Endothelial cell (in vitro differentiated cells): ENCODE measurements at regions not wholly inside any gene's neighbourhood (a gene's known extent, or its start where the extent isn't known, plus 50 kb on each side); places are given as distances from the start of the nearest gene placed in this dataset.

Experiments used
- DNase-seq: peaks from one replicate; pipeline ENCODE4 v3.0.0; 2021; ENCODE audit warnings: low spot score
- H3K27ac Mint-ChIP-seq: one replicate; pipeline ENCODE4 v1.8.0; 2021; ENCODE audit warnings: mixed read lengths, inconsistent platforms; ENCODE audit not compliant: unreplicated experiment
- H3K27me3 Mint-ChIP-seq: one replicate; pipeline ENCODE4 v1.8.0; 2021; ENCODE audit warnings: mild to moderate bottlenecking, moderate library complexity, mixed read lengths, inconsistent platforms; ENCODE audit not compliant: unreplicated experiment
- H3K36me3 Mint-ChIP-seq: one replicate; pipeline ENCODE4 v1.8.0; 2021; ENCODE audit warnings: mild to moderate bottlenecking, low read depth, mixed read lengths, inconsistent platforms; ENCODE audit not compliant: unreplicated experiment
- H3K4me1 Mint-ChIP-seq: one replicate; pipeline ENCODE4 v1.8.0; 2021; ENCODE audit warnings: mild to moderate bottlenecking, mixed read lengths, inconsistent platforms; ENCODE audit not compliant: unreplicated experiment
- H3K4me3 Mint-ChIP-seq: one replicate; pipeline ENCODE4 v1.8.0; 2021; ENCODE audit warnings: mild to moderate bottlenecking, mixed read lengths, inconsistent platforms; ENCODE audit not compliant: unreplicated experiment
- H3K9me3 Mint-ChIP-seq: one replicate; pipeline ENCODE4 v1.8.0; 2021; ENCODE audit warnings: mixed read lengths, inconsistent platforms; ENCODE audit not compliant: unreplicated experiment
- TF ChIP-seq, protein P1 (sequence below): fragments of 200-600 bp; sonication (generic); IDR thresholded peaks from one replicate; pipeline ENCODE4 v1.5.0; 2021; ENCODE audit warnings: antibody characterized with exemption; ENCODE audit not compliant: unreplicated experiment

- Mint-ChIP-seq H3K36me3 (peaks cover 19% of the 10 kb centered on the region), H3K4me1 (no peaks in the 10 kb centered on the region), H3K27ac (no peak overlapping the region), H3K9me3 (peaks cover 53% of the 10 kb centered on the region), H3K4me3 (no peak overlapping the region), H3K27me3 (peaks cover 19% of the 10 kb centered on the region)
- DNase-seq = no peak
- TF ChIP-seq, protein P1, sequence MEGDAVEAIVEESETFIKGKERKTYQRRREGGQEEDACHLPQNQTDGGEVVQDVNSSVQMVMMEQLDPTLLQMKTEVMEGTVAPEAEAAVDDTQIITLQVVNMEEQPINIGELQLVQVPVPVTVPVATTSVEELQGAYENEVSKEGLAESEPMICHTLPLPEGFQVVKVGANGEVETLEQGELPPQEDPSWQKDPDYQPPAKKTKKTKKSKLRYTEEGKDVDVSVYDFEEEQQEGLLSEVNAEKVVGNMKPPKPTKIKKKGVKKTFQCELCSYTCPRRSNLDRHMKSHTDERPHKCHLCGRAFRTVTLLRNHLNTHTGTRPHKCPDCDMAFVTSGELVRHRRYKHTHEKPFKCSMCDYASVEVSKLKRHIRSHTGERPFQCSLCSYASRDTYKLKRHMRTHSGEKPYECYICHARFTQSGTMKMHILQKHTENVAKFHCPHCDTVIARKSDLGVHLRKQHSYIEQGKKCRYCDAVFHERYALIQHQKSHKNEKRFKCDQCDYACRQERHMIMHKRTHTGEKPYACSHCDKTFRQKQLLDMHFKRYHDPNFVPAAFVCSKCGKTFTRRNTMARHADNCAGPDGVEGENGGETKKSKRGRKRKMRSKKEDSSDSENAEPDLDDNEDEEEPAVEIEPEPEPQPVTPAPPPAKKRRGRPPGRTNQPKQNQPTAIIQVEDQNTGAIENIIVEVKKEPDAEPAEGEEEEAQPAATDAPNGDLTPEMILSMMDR = no peak
Measured at GRCh38 chr1:125080077-125080476, 3895.3 kb downstream of the SRGAP2C start.

DNA sequence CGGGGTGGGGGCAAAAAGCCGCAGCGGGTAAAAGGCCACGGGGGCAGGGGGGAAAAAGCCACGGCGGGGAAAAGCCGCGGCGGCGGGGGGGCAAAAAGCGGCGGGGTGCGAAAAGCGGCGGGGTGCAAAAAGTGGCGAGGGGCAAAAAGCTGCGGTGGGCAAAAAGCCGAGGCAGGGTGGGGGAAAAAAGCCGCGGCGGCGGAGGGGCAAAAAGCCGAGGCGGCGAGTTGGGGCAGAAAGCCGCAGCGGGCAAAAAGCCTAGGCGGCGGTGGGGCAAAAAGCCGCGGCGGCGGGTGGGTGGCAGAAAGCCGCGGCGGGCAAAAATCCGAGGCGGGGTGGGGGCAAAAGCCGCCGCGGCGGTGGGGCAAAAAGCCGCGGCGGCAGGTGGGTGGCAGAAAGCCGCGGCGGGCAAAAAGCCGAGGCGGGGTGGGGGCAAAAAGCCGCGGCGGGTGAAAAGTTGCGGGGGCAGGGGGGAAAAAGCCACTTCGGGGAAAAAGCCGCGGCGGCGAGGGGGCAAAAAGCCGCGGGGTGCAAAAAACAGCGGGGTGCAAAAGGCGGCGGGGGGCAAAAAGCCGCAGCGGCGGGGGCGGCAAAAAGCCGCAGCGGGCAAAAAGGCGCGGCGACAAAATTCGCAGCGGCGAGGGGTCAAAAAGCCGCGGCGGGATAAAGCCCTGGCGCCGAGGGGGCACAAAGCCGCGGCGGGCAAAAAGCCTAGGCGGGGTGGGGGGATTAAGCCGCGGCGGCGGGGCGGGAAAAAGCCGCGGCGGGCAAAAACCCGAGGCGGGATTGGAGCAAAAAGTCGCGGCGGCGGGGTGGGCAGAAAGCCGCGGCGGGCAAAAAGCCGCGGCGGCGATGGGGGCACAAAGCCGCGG lies 3901.2 kb downstream of the SRGAP2C start:
- H3K4me3 Mint-ChIP-seq = no peak overlapping the region
- no peaks in the 10 kb centered on the region for H3K4me1 Mint-ChIP-seq
- H3K36me3 Mint-ChIP-seq = peaks cover 15% of the 10 kb centered on the region
- H3K9me3 Mint-ChIP-seq = peaks cover 39% of the 10 kb centered on the region
- no peak for DNase-seq
- H3K27me3 Mint-ChIP-seq = peaks cover 19% of the 10 kb centered on the region
- no peak overlapping the region for H3K27ac Mint-ChIP-seq
- TF ChIP-seq, protein P1 = no peak

DNA sequence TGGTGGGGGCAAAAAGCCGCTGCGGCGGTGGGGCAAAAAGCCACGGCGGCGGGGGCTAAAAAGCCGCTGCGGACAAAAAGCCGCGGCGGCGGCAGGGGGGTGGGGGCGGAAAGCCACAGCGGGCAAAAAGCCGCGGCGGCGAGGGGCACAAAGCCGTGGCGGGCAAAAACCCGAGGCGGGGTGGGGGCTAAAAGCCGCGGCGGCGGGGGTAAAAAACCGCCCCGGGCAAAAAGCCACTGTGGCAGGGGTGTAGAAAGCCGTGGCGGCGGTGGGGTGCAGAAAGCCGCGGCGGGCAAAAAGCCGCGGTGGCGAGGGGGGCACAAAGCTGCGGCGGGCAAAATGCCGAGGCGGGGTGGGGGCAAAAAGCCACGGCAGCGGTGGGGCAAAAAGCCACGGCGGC lies 3901.8 kb downstream of the SRGAP2C start:
- Mint-ChIP-seq H3K9me3 (peaks cover 35% of the 10 kb centered on the region), H3K36me3 (peaks cover 12% of the 10 kb centered on the region), H3K27me3 (peaks cover 19% of the 10 kb centered on the region), H3K4me1 (no peaks in the 10 kb centered on the region), H3K27ac (no peak overlapping the region), H3K4me3 (no peak overlapping the region)
- DNase-seq = no peak
- TF ChIP-seq, protein P1 = no peak

- H3K4me3 Mint-ChIP-seq = no peak overlapping the region
- H3K27me3 Mint-ChIP-seq = peaks cover 15% of the 10 kb centered on the region
- no peak overlapping the region for H3K27ac Mint-ChIP-seq
- TF ChIP-seq, protein P1 = no peak
- H3K36me3 Mint-ChIP-seq = peaks cover 9% of the 10 kb centered on the region
- DNase-seq = no peak
- H3K4me1 Mint-ChIP-seq = no peaks in the 10 kb centered on the region
- H3K9me3 Mint-ChIP-seq = peaks cover 30% of the 10 kb centered on the region
Measured at GRCh38 chr1:125087247-125087646, 3902.5 kb downstream of the SRGAP2C start.

DNA sequence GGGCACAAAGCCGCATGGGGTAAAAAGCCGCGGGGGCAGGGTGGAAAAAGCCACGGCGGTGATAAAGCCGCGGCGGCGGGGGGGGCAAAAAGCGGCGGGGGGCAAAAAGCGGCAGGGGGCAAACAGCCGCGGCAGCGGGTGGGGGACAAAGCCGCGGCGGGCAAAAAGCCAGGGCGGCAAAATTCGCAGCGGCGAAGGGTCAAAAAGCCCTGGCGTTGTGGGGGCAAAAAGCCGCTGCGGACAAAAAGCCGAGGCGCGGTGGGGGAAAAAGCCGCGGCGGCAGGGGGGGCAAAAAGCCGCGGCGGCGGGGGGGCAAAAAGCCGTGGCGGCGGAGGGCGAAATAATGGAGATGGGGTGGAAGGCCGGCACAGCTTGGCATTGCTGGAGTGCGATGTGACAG lies 3902.9 kb downstream of the SRGAP2C start:
- TF ChIP-seq, protein P1 = no peak
- no peak for DNase-seq
- H3K4me1 Mint-ChIP-seq = no peaks in the 10 kb centered on the region
- peaks cover 8% of the 10 kb centered on the region for H3K36me3 Mint-ChIP-seq
- H3K9me3 Mint-ChIP-seq = peaks cover 28% of the 10 kb centered on the region
- no peak overlapping the region for H3K27ac Mint-ChIP-seq
- H3K27me3 Mint-ChIP-seq = peaks cover 13% of the 10 kb centered on the region
- H3K4me3 Mint-ChIP-seq = no peak overlapping the region
